ENCODE measurements at regions not wholly inside any gene's neighbourhood (a gene's known extent, or its start where the extent isn't known, plus 50 kb on each side); places are given as distances from the start of the nearest gene placed in this dataset.
A peak's percentile ranks its signal among the peaks of the same experiment; 100 is the strongest.
"Not testable (repeated sequence)": the region's sequence is repeated elsewhere in the genome, so short reads cannot be mapped to it uniquely, and the experiment has no call there.

- no peak for DNase-seq
Observed at GRCh38 chr4:83981156-83981555, 445.2 kb downstream of the GPAT3 start.

- no peak for DNase-seq
Observed at GRCh38 chr4:83979773-83980172, 443.9 kb downstream of the GPAT3 start.

GRCh38 chr4:83974111-83974780 is 438.3 kb downstream of the GPAT3 start:
- DNase-seq, result no peak

- DNase-seq, result no peak
Observed at GRCh38 chr4:83964996-83965541, 429.2 kb downstream of the GPAT3 start.

- no peak for DNase-seq
Observed at GRCh38 chr4:83962492-83962891, 426.6 kb downstream of the GPAT3 start.

GRCh38 chr4:83961575-83961974 is 425.7 kb downstream of the GPAT3 start:
- no peak for DNase-seq

- no peak for DNase-seq
Observed at GRCh38 chr4:83959160-83959559, 423.3 kb downstream of the GPAT3 start.

GRCh38 chr4:83947830-83948193 is 411.9 kb downstream of the GPAT3 start:
- DNase-seq, result no peak

- DNase-seq, result no peak
Observed at GRCh38 chr4:83947125-83947829, 411.4 kb downstream of the GPAT3 start.

GRCh38 chr4:83943691-83944090 is 407.8 kb downstream of the GPAT3 start:
- not testable (repeated sequence) for DNase-seq

- no peak for DNase-seq
Observed at GRCh38 chr4:83932750-83933391, 397.0 kb downstream of the GPAT3 start.

- DNase-seq, result no peak
Observed at GRCh38 chr4:83931659-83932438, 395.9 kb downstream of the GPAT3 start.

- no peak for DNase-seq
Observed at GRCh38 chr4:83929550-83929949, 393.6 kb downstream of the GPAT3 start.

GRCh38 chr4:83926950-83927349 is 391.0 kb downstream of the GPAT3 start:
- DNase-seq, result no peak

- no peak for DNase-seq
Observed at GRCh38 chr4:83923341-83923740, 387.4 kb downstream of the GPAT3 start.

GRCh38 chr4:83922402-83922801 is 386.5 kb downstream of the GPAT3 start:
- DNase-seq, result no peak

GRCh38 chr4:83921124-83921523 is 385.2 kb downstream of the GPAT3 start:
- no peak for DNase-seq

GRCh38 chr4:83920375-83920774 is 384.5 kb downstream of the GPAT3 start:
- no peak for DNase-seq

GRCh38 chr4:83917572-83917971 is 381.7 kb downstream of the GPAT3 start:
- peak; percentile 20 for DNase-seq

GRCh38 chr4:83910693-83911092 is 374.8 kb downstream of the GPAT3 start:
- DNase-seq, result no peak

GRCh38 chr4:83906561-83906960 is 370.7 kb downstream of the GPAT3 start:
- no peak for DNase-seq

GRCh38 chr4:83905952-83906351 is 370.0 kb downstream of the GPAT3 start:
- no peak for DNase-seq

GRCh38 chr4:83903740-83904139 is 367.8 kb downstream of the GPAT3 start:
- DNase-seq, result not testable (repeated sequence)
